Effector CD8-positive, alpha-beta T cell (primary cell): ENCODE measurements at regions not wholly inside any gene's neighbourhood (a gene's known extent, or its start where the extent isn't known, plus 50 kb on each side); places are given as distances from the start of the nearest gene placed in this dataset.

Experiments
- DNase-seq: peaks from one replicate; lab custom pipeline; 2025; lab: John Stamatoyannopoulos, UW

GRCh38 chr1:39136638-39137037 lies 67.9 kb upstream of the MACF1 start:
- no peak for DNase-seq

GRCh38 chr1:39139723-39140360 lies 64.7 kb upstream of the MACF1 start:
- no peak for DNase-seq

GRCh38 chr1:39141925-39142324 lies 62.6 kb upstream of the MACF1 start:
- DNase-seq = no peak

- no peak for DNase-seq
Observed at GRCh38 chr1:39142401-39143060, 62.0 kb upstream of the MACF1 start.

GRCh38 chr1:39144924-39145323 lies 59.6 kb upstream of the MACF1 start:
- no peak for DNase-seq

- no peak for DNase-seq
Observed at GRCh38 chr1:39145331-39145965, 59.0 kb upstream of the MACF1 start.

- DNase-seq = no peak
Observed at GRCh38 chr1:39146681-39147080, 57.8 kb upstream of the MACF1 start.

GRCh38 chr1:39147099-39148025 lies 57.1 kb upstream of the MACF1 start:
- no peak for DNase-seq

- DNase-seq = no peak
Observed at GRCh38 chr1:39148942-39149341, 55.6 kb upstream of the MACF1 start.

GRCh38 chr1:39149509-39149908 lies 55.0 kb upstream of the MACF1 start:
- DNase-seq = no peak

GRCh38 chr1:39150779-39151178 lies 53.7 kb upstream of the MACF1 start:
- DNase-seq = no peak

- DNase-seq = no peak
Observed at GRCh38 chr1:39151267-39151666, 53.2 kb upstream of the MACF1 start.

- no peak for DNase-seq
Observed at GRCh38 chr1:39152923-39153322, 51.6 kb upstream of the MACF1 start.

- DNase-seq = no peak
Observed at GRCh38 chr1:39153684-39154083, 50.8 kb upstream of the MACF1 start.

- DNase-seq = no peak
Observed at GRCh38 chr1:39154553-39155421, 49.7 kb upstream of the MACF1 start.
